Posterior vena cava (tissue), 2 donors: ENCODE measurements at regions not wholly inside any gene's neighbourhood (a gene's known extent, or its start where the extent isn't known, plus 50 kb on each side); places are given as distances from the start of the nearest gene placed in this dataset.
"Not testable (repeated sequence)": the region's sequence is repeated elsewhere in the genome, so short reads cannot be mapped to it uniquely, and the experiment has no call there.

Experiments used
- DNase-seq: peaks from one replicate; pipeline ENCODE4 v3.0.0-alpha.2; 2020; ENCODE audit warnings: low spot score
- intact Hi-C, 2 donors: fragments of 100-400 bp; cut with DNase I; formaldehyde crosslinking; loops; one replicate each; pipeline versions ENCODE4 v1.14.1 to v1.14.2; 2022 to 2023
- donor health status: DM: yes; HTN: yes; CAD: no.
- donor health status: DM: yes; HTN: yes; CAD: no.

DNA sequence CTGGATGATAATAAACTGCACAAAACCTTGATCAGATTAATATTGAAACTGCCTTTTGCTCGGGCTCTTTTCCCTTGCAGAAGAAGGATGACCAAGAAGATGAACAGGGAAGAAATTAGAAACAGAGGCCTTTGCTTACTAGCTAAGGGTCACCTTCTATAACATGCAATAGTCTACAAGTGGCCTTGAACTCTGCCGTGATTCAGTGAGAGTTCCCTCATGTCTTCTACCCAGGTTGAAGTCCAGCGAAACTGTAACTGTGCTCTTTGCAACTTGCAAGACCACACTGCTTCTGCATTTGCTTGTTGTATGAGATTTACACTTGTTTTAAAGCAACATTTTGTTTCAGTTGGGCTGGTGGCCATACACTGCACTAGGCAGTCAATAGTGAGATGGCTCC, 108.4 kb downstream of the IGLL1 start:
- no peak for DNase-seq
- intact Hi-C loops = no loop called here

DNA sequence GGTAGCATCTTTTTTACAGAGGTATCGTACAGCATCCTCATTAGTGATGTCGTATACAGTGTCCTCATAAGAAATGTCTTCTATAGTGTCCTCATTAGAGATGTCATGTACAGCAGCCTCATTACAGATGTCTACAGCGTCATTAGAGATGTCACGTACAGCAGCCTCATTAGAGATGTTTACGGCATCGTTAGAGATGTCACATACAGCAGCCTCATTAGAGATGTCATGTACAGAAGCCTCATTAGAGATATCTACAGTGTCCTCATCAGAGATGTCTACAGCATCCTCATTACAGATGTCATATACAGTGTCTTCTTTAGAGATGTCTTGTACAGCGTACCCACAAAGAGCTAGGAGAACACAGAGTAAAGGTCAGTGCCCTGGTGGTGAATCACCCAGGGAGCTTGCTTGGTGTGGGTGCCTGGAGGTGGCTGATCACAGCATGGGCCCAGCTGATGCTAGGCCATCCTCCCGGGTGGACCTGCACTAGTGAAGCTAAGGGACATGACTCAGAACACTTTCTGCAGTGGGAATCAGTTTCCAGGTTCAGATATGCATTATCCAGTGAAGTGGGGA, 109.2 kb downstream of the IGLL1 start:
- DNase-seq = no peak
- intact Hi-C loops = no loop called here

DNA sequence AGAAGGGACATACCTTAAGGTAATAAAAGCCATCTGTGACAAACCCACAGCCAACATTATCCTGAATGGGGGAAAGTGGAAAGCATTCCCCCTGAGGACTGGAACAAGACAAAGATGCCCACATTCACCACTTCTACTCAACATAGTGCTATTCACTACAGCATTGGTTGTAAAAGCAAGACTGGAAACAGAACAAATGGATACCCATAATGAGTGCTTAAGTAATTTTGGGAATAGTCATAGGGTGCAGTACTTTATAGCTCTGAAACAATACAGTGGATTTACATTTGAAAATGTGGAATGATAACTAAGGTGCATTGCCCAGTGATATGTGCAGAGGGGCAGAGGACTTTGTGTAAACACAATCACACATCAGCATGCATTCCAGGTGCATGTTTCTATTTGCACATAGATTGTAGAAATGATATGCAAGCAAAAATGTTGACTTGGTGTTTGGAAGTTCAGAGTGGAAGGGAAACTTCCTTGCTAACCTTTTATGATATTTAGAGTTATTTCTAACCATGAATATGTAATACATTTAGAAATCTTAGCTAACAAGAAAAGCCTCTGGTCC, 112.3 kb downstream of the IGLL1 start:
- DNase-seq = no peak
- intact Hi-C loops = no loop called here

DNA sequence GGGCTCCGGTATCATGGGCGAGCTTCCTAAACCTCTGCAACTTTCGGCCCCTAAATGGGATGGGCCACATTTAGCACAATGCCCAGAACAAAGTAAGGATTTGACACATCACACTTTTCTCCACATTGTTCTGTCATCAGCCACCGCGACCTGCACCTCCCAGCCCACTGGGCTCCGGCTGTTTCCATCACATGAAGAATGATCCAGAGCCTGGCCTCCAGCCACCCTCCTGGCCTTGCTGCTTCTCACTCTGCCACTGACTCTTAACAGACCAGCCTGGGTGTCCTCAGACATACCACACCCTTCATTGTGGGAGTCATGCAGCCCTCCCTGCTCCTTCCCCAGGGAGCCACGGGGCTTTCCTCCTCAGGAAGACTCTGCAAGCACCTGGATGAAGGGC, 113.7 kb downstream of the IGLL1 start:
- DNase-seq = no peak
- intact Hi-C loops = no loop called here

DNA sequence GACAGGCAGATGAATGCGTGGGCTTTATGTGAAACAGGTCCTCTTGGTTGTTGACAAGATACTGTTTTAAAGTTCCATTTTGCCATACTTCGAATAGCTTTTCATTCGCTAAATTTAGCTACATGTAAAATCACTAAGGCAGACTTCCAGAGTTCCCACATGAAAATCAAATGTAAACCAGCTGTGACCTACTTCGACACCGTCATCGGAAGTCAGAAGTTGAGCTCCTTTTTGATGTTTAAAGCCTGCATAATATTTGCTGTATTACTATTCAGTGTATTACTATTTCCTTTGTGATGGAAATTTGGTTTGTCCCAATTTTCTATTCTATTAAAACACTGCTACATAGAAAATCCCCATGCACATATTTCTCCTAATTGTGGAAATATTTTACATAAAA, 115.3 kb downstream of the IGLL1 start:
- DNase-seq = not testable (repeated sequence)

DNA sequence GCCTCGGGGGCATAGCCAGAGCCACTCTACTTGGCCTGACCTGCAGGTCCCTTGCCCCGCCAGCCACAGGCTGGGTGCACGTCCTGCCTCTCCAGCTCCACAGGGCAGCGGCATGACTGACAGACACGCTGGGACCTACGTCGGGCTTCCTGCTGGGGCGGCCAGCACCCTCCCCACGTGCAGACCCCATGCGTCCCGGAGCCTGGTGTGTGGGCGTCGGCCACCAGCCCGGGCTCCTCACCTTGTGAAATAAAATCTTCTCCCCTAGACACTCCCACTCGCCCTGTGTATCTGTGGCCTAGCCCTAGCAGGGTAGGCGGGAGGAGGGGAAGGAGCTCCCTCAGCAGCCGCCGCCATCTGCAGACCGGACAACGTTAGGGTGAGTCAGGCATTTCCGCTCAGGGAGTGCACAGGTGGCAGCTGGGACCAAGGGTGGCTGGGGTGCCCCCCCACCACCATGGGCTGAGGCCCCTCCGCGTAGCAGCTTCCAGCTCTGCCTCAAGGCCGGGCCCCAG, 119.5 kb downstream of the IGLL1 start:
- intact Hi-C loops, DNase-seq: not testable (repeated sequence)

More for the DNA sequence above, 115.3 kb downstream of the IGLL1 start:
- intact Hi-C loops = not testable (repeated sequence)

DNA sequence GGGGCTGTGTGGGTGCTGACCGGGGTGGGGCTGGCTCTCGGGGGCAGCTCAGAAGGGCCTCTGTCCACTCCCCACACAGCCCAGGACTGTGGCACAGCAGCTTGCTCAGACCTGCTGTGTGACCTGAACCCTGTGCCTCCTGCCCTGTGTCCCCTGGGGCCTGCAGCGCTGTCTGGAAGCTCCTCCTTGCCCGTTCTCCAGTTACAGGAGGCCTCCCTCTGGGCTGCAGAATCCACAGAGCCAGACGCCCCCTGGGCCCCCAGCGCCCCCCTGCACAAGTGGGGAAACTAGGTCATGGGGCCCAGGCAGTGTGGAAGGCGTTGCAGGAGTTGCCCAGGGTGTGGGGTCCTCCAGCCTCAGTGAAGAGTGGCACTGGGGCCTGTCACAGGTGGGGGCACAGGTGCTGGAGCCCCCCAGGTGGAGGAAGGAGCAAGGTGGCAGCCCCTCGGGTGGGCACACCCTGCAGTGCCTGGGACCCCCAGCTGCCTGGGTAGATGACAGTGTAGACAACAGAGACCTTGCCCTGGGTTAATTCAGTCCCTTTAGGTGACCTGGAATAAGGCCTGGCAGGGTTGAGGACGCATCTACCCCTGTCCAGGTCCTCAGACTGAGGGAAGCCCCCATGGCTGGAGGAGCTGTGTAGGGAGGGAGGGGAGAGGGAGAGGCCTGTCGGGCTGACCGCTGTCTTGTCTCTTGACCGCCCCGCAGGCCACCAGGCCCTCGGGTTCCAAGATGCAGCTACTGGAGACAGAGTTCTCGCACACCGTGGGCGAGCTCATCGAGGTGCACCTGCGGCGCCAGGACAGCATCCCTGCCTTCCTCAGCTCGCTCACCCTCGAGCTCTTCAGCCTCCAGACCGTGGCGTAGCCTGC, 120.2 kb downstream of the IGLL1 start:
- DNase-seq, intact Hi-C loops: not testable (repeated sequence)

DNA sequence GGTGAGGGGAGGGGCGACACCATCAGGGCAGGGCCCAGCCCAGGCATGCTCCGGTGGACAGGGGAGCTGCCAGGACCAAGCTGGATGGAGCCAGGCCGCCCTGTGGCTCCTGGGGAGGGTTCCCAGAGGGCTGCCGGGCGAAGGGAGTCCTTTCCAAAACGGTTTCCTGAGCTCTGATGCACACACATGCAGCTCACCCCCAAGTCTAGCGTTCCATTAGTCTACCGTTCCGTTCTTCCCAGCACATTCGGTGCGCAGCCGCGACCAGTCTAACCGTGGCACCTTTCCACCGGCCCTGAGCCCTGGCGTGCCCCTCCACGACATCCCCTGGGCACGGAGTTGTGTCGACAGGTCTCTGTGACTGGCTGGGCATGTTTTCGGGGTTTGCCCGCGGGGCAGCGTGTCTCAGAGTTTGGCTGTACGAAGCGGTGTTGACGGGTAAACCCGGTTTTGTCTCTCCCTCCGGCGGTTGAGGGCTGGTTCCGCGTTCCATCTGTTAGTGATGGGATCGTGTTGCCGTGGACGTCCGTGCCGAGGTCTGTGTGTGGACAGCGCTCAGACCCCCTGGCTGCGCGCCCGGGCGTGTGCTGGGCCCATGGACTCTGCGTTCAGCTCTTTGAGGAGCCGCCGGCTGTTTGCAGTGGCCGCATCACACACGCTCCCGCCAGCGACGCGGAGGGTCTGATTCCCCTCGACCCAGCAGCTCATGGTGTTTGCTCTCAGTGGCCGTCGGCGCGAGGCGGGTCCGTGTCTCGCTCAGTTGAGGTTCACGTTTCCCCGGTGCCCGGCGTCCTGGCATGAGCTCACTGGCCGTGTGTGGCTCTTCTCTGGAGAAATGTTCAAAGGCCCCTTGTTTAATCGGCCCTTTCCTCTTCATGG, 121.2 kb downstream of the IGLL1 start:
- no peak for DNase-seq
- intact Hi-C loops = no loop called here

DNA sequence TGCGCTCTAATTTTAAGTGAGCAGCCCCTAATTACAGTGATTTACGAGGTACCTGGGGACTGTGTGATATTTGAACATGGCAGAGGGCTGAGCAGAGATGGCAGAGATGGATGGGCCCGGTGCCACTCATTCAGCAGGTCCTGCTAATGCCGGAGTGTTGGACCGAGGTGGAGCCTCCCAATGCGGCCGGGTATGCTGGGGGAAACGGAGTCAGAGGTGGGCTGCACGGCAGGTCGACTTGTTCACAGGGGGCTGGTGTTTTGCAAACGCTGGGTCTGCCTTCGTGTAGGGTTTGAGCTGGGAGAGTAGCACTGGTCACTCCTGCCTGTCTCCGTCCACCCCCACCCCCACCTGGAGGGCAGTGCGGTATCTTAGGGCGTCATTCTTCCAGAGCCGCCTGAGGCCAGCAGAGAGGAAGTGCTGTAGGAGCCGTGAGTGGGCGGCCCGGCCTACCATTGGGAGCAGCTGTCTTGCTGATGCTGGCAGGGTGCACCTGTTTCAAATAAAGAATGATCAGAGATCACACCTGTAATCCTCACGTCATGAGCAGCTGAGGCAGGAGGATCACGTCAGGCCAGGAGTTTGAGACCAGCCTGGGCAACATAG, 122.6 kb downstream of the IGLL1 start:
- DNase-seq = no peak
- intact Hi-C loops = no loop called here

DNA sequence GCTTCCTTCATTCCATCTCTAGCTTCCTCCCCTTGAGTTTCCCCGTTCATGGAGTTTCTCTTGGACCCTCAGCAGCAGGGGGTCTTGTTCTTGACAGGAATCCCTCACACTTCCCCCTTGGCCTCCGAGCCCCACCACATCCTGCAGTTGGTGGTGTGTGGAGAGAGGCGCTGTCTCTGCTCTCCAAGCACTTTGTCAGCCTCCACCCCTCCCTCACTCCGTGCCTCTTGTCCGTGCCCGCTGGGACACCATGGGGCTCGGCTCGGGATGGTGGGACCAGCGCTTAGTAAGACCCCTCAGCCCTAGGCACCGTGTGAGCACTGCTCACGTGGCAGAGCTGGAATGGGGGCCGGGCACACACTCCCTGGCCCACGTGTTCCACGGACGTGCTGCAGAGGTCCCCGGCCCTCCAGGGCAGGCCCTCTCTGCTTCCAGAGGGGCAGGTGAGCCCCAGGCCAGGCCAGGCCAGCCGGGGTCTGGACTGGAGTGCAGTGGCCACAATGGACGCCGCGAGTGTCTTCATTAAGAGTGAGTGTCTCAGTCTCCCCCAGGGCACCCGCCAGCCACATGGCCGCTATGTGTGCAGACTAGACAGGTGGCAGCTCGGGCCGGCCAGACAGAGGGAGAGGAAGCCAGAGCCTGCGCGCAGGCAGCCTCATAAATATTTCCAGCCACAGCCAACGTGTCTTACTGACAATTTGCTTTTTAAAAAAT, 123.3 kb downstream of the IGLL1 start:
- intact Hi-C loops, DNase-seq: not testable (repeated sequence)

DNA sequence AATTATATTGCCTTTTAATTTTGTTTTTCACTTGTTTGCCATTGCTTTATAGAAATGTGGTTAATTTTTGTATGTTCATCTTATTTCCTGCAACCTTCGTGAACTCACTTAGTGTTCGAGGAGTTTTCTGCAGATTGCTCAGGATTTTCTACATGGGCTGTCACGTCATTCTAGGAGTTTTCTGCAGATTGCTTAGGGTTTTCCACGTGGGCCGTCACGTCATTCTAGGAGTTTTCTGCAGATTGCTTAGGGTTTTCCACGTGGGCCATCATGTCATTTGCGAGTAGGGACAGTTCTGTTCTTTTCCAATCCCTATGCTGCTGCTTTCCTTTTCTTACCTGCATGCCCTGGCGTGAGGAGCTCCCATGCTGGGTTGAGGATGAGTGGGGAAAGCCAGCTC, 125.7 kb downstream of the IGLL1 start:
- intact Hi-C loops, DNase-seq: not testable (repeated sequence)

DNA sequence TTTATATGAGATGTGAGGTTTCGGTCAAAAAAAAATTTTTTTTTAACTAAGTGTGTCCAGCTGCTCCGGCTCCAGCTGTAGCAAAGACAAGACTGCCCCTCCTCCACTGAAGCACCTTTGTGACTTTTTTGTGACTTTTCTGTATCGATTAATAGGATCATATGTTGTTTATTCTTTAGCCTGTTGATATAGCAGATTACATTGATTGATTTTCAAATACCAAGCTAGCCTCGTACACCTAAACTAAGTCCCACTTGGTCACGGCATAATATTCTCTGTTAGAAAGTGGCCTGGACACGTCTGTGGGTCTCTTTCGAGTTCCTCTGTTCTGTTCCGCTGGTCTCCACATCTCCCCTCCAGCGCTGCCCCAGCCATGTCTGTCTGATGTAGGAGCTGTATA, 126.8 kb downstream of the IGLL1 start:
- DNase-seq = no peak
- intact Hi-C loops = no loop called here

DNA sequence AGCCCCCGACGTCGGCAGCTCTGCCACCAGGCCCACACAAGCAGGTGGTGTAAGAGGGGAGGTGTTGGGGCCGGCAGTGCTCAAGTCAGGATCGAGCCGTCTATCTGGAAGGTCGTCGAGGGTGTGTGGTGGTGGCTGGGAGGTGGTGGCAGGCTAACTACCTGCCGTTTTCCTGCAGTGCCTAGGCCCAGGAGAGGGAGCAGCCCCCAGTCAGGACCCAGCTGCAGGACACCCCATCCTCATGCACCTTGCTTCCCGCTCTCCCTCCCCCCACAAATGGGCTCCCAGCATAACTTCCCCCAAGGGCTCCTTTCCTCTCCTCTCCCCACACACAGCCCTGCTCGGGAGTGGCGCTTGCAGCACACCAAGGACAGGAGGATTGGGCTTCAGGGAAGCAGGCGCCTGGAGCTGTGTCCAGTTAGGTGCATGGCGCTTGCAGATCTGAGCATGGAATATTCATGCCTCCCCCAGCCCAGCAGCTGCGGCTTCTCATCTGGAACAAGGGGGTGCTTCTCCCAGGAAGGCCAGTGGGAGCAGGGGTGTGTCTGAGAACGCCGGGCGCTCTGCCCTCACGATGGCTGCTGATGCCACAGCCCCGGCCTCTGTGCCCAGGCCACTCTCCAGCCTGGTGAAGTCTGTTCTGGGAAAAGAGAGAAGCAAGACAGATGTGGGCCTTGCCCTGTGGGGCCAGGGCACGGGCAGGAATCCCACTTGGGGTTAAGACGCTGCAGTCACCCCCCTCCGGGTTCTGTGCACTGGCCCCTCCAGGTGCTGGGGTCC, 127.7 kb downstream of the IGLL1 start:
- intact Hi-C loops = no loop called here
- DNase-seq = no peak

DNA sequence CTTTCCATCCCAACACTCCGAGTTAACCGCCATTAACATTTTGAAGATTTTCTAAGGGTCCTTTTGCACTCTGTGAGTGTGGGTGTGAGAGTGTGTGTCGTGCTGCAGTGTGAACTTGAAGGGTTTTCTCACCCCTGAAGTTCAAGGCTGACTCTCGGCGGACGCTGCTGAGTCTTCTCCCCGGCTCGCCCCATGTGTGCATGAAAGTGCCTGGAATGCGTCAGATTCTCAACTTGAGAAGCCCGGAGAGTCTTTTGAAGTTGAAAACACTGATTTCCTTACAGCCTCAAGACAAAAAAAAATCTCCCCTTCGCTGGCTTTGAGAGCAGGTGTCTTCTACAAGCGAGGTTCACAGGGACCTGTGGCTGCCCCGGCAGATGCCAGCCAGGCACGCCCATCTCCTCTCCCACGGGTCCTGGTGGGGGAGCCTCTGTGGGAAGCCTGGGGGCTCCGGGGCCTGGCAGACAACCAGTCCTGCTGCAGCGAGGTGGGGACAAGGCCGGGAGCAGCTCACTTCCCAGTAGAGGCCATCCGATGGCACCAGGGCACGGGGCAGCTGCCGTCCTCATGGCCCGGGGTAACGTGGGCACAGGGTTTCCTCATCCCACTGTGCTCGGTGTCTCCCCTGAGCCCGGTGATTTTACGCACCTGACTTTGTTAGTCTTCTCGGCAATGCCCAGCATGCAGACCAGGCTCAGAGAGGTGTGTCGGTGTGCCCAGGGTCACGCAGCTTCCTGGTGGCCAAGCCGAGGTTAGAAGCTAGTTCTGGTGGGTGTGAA, 128.4 kb downstream of the IGLL1 start:
- DNase-seq = not testable (repeated sequence)

DNA sequence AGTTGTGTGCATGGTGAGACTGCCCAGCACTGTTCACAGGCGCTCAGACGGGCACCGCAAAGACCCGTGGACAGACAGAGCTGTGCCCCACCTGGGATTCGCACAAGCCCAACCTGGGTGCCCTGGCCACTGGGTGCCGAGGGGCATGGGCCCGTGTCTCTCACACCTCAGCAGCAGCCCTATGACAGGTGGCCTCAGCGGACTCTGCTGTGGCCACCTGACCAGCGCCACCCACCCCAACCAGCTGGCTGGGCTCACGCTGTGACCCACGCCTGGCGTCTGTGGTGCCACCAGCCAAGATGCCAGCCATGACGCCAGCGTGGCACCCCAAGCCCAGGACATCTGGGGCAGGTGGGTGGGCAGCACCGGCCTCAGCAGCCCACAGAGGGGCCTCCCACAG, 129.3 kb downstream of the IGLL1 start:
- intact Hi-C loops, DNase-seq: not testable (repeated sequence)

More for the DNA sequence above, 128.4 kb downstream of the IGLL1 start:
- intact Hi-C loops = not testable (repeated sequence)

DNA sequence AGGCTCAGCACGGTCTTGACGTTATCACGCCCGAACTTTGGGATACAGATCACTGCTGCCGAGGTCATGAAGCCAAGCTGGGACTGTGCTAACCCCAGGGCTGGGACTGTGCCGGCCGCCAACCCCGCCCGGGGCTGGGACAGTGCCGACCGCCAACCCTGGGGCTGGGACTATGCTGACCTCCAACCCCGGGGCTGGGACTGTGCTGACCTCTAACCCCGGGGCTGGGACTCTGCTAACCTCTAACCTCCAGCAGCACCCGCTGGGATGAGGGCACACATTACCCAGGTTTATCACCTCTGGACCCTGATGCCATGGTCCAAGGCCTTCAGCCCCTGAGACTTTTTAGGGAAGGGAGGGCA, 129.7 kb downstream of the IGLL1 start:
- no peak for DNase-seq

More for the DNA sequence above, 129.7 kb downstream of the IGLL1 start:
- intact Hi-C loops = no loop called here
